ENCODE measurements at regions not wholly inside any gene's neighbourhood (a gene's known extent, or its start where the extent isn't known, plus 50 kb on each side); places are given as distances from the start of the nearest gene placed in this dataset.

DNA sequence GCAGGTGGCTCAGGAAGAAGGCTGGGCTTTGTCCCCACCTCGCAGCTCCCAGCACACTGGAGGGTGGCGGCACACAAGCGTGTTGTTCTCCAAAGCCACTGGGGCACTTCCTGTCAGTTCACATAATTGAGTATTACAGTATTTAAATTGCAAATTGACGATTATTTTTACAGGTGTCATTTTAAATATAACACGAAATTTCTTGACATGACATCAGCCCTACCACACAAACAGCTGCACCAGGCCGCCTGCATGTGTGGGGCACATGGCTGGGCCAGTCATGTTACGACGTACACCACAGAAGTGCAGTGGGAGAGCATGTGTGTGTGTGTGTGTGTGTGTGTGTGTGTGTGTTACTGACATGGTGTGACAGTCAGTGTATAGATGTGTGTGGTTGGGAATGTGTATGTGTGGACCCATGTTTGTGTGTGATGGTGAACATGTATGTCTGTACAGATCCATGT is 155.6 kb downstream of the TTC32 start:
- Histone ChIP-seq H3K27me3 (ENCODE audit: control insufficient read depth in 5 of 5, insufficient read depth in 4 of 5, low read length in 5 of 5) (peaks cover 0 to 7% (median 0%) of the 10 kb centered on the region in 5 donors), H3K9ac (ENCODE audit: low read length in 5 of 5) (no peak overlapping the region), H3K4me3 (ENCODE audit: low read depth in 1 of 5, low read length in 5 of 5) (no peak overlapping the region), H3K36me3 (ENCODE audit: control insufficient read depth in 5 of 5, insufficient read depth in 5 of 5, low read length in 5 of 5) (no peaks in the 10 kb centered on the region), H3K27ac (ENCODE audit: low read depth, low read length) (no peak overlapping the region), H3K9me3 (ENCODE audit: control insufficient read depth in 5 of 5, low read length in 5 of 5) (no peaks in the 10 kb centered on the region), H3K4me1 (ENCODE audit: control insufficient read depth in 5 of 5, insufficient read depth in 5 of 5, low read length in 5 of 5) (no peaks in the 10 kb centered on the region)

DNA sequence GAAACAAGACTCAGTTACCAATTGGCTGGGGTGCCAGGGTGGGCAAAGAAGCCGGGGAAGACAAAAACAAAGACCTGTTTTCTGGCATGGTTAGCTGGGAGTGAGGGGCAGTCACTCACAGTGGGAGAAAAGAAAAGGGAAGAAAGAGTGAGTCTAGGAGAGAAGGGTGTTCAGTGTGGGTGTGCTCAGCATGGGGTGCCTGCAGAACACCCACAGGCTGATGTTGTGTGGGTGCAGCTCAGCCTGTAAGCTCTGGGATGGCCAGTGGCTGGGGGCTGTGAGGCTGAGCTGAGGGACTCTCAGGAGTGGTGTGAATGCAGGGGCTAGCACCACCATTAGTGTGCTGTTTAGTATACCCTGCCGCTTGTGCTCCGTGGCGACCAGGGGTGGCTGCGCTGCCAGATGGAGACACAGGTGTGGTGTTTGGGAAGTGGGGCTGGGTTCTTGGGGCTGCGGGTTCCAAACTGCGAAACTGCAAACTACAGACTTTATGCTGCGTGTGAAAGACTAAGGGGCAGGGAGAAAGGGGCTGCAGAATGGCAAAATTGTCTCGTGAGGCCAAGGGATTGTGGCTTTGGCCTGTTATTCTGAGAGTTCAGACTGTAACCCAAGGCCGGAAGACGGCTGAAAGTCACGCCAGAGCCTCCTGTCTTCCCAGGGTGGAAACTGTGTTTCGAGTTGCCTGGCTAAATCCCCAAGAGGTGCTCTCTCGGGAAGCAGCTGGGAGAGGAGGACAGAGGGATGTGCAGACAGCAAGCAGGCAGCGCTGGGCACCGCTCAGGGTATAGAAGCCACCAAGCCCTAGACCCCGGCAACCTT is 156.3 kb downstream of the TTC32 start:
- Histone ChIP-seq H3K4me3 (ENCODE audit: low read depth in 1 of 5, low read length in 5 of 5) (no peak overlapping the region), H3K27me3 (ENCODE audit: control insufficient read depth in 5 of 5, insufficient read depth in 4 of 5, low read length in 5 of 5) (peaks cover 0 to 3% (median 0%) of the 10 kb centered on the region in 5 donors), H3K9ac (ENCODE audit: low read length in 5 of 5) (no peak overlapping the region), H3K9me3 (ENCODE audit: control insufficient read depth in 5 of 5, low read length in 5 of 5) (no peaks in the 10 kb centered on the region), H3K4me1 (ENCODE audit: control insufficient read depth in 5 of 5, insufficient read depth in 5 of 5, low read length in 5 of 5) (no peaks in the 10 kb centered on the region), H3K36me3 (ENCODE audit: control insufficient read depth in 5 of 5, insufficient read depth in 5 of 5, low read length in 5 of 5) (no peaks in the 10 kb centered on the region), H3K27ac (ENCODE audit: low read depth, low read length) (no peak overlapping the region)

DNA sequence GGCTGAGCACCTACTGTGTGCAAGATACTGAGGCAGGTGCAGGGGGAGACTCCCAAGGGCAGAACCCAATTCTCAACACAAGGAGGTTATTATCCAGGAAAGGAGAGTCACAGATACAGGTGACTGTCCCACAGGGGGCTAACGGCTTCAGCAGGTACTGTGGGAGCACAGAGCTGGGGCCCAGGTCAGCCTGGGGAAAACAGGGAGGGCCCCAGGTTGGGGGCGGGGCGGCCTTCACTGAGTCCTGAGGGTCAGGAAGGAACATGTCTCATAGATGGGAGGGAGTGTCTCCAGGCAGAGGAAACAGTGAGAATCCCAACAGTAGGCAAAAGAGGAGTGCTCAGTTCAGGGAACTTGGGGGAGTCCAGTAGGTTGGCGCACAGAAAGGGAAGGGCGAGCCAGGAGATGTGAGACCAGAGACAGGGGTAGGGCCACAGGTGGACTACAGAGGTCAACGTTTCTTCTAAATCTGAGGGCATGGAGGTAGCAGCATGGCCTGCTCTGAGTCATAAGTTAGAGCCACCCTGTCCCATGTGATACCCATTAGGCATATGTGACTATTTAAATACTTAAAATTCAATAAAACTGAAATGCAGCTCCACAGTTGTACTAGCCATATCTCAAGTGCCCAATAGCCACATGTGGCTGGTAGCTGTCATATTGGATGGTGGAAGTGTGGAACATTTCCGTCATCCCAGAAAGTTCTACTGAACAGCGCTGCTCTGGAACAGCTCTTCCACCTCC is 157.2 kb downstream of the TTC32 start:
- H3K9me3 ChIP-seq (ENCODE audit: control insufficient read depth in 5 of 5, low read length in 5 of 5), result no peaks in the 10 kb centered on the region
- no peak overlapping the region for H3K27ac ChIP-seq (ENCODE audit: low read depth, low read length)
- peaks cover 0 to 3% (median 0%) of the 10 kb centered on the region in 5 donors for H3K27me3 ChIP-seq (ENCODE audit: control insufficient read depth in 5 of 5, insufficient read depth in 4 of 5, low read length in 5 of 5)
- no peak overlapping the region for H3K9ac ChIP-seq (ENCODE audit: low read length in 5 of 5)
- peaks cover 0 to under 1% (median 0%) of the 10 kb centered on the region in 5 donors for H3K4me1 ChIP-seq (ENCODE audit: control insufficient read depth in 5 of 5, insufficient read depth in 5 of 5, low read length in 5 of 5)
- no peaks in the 10 kb centered on the region for H3K36me3 ChIP-seq (ENCODE audit: control insufficient read depth in 5 of 5, insufficient read depth in 5 of 5, low read length in 5 of 5)
- H3K4me3 ChIP-seq (ENCODE audit: low read depth in 1 of 5, low read length in 5 of 5), result no peak overlapping the region

- H3K4me3 ChIP-seq (ENCODE audit: low read depth in 1 of 5, low read length in 5 of 5), result no peak overlapping the region
- H3K4me1 ChIP-seq (ENCODE audit: control insufficient read depth in 5 of 5, insufficient read depth in 5 of 5, low read length in 5 of 5), result peaks cover 5 to 10% (median 6%) of the 10 kb centered on the region in 5 donors
- H3K27ac ChIP-seq (ENCODE audit: low read depth, low read length), result no peak overlapping the region
- H3K9me3 ChIP-seq (ENCODE audit: control insufficient read depth in 5 of 5, low read length in 5 of 5), result no peaks in the 10 kb centered on the region
- no peak overlapping the region for H3K9ac ChIP-seq (ENCODE audit: low read length in 5 of 5)
- H3K27me3 ChIP-seq (ENCODE audit: control insufficient read depth in 5 of 5, insufficient read depth in 4 of 5, low read length in 5 of 5), result no peaks in the 10 kb centered on the region
- H3K36me3 ChIP-seq (ENCODE audit: control insufficient read depth in 5 of 5, insufficient read depth in 5 of 5, low read length in 5 of 5), result no peaks in the 10 kb centered on the region
These were observed 158.1 kb downstream of the TTC32 start for GRCh38 chr2:19743641-19744040.

DNA sequence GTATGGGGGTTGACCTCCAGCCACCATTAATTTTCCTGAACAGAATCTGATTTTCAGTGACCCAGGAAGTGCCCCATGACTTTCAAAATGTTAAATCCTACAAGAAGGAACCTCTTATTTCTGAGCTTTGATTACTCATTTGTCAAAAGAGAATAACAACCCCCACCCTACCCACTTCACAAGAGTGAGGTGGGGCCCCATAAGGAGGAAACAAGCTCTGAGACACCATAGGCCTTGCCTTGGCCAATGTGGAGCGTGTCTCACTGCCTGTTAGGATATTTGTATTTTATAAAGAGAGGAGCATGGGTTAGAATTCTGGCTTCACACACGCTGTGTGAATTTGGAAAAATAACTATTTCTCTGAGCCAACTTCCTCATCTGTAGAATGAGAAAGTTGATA is 158.9 kb downstream of the TTC32 start:
- Histone ChIP-seq H3K9ac (ENCODE audit: low read length in 5 of 5) (no peak overlapping the region), H3K27me3 (ENCODE audit: control insufficient read depth in 5 of 5, insufficient read depth in 4 of 5, low read length in 5 of 5) (no peaks in the 10 kb centered on the region), H3K4me1 (ENCODE audit: control insufficient read depth in 5 of 5, insufficient read depth in 5 of 5, low read length in 5 of 5) (peaks cover 8 to 18% (median 14%) of the 10 kb centered on the region in 5 donors), H3K27ac (ENCODE audit: low read depth, low read length) (no peak overlapping the region), H3K36me3 (ENCODE audit: control insufficient read depth in 5 of 5, insufficient read depth in 5 of 5, low read length in 5 of 5) (no peaks in the 10 kb centered on the region), H3K4me3 (ENCODE audit: low read depth in 1 of 5, low read length in 5 of 5) (no peak overlapping the region), H3K9me3 (ENCODE audit: control insufficient read depth in 5 of 5, low read length in 5 of 5) (no peaks in the 10 kb centered on the region)

- H3K9ac ChIP-seq (ENCODE audit: low read length in 5 of 5), result no peak overlapping the region
- H3K36me3 ChIP-seq (ENCODE audit: control insufficient read depth in 5 of 5, insufficient read depth in 5 of 5, low read length in 5 of 5), result no peaks in the 10 kb centered on the region
- H3K4me1 ChIP-seq (ENCODE audit: control insufficient read depth in 5 of 5, insufficient read depth in 5 of 5, low read length in 5 of 5), result peaks cover 11 to 26% (median 19%) of the 10 kb centered on the region in 5 donors
- H3K4me3 ChIP-seq (ENCODE audit: low read depth in 1 of 5, low read length in 5 of 5), result no peak overlapping the region
- H3K27ac ChIP-seq (ENCODE audit: low read depth, low read length), result peak overlapping the region; percentile 31
- no peaks in the 10 kb centered on the region for H3K9me3 ChIP-seq (ENCODE audit: control insufficient read depth in 5 of 5, low read length in 5 of 5)
- peaks cover 0 to 5% (median 0%) of the 10 kb centered on the region in 5 donors for H3K27me3 ChIP-seq (ENCODE audit: control insufficient read depth in 5 of 5, insufficient read depth in 4 of 5, low read length in 5 of 5)
These were observed 162.5 kb downstream of the TTC32 start for GRCh38 chr2:19739256-19739655.

- peak overlapping the region; percentile 31 for H3K27ac ChIP-seq (ENCODE audit: low read depth, low read length)
- H3K27me3 ChIP-seq (ENCODE audit: control insufficient read depth in 5 of 5, insufficient read depth in 4 of 5, low read length in 5 of 5), result peaks cover 0 to 5% (median 0%) of the 10 kb centered on the region in 5 donors
- H3K36me3 ChIP-seq (ENCODE audit: control insufficient read depth in 5 of 5, insufficient read depth in 5 of 5, low read length in 5 of 5), result no peaks in the 10 kb centered on the region
- H3K9me3 ChIP-seq (ENCODE audit: control insufficient read depth in 5 of 5, low read length in 5 of 5), result no peaks in the 10 kb centered on the region
- peak overlapping the region in 1 of 5 donors; percentile 0 for H3K4me3 ChIP-seq (ENCODE audit: low read depth in 1 of 5, low read length in 5 of 5)
- H3K9ac ChIP-seq (ENCODE audit: low read length in 5 of 5), result no peak overlapping the region
- peaks cover 11 to 26% (median 19%) of the 10 kb centered on the region in 5 donors for H3K4me1 ChIP-seq (ENCODE audit: control insufficient read depth in 5 of 5, insufficient read depth in 5 of 5, low read length in 5 of 5)
These were observed 163.1 kb downstream of the TTC32 start for GRCh38 chr2:19738707-19739106.

DNA sequence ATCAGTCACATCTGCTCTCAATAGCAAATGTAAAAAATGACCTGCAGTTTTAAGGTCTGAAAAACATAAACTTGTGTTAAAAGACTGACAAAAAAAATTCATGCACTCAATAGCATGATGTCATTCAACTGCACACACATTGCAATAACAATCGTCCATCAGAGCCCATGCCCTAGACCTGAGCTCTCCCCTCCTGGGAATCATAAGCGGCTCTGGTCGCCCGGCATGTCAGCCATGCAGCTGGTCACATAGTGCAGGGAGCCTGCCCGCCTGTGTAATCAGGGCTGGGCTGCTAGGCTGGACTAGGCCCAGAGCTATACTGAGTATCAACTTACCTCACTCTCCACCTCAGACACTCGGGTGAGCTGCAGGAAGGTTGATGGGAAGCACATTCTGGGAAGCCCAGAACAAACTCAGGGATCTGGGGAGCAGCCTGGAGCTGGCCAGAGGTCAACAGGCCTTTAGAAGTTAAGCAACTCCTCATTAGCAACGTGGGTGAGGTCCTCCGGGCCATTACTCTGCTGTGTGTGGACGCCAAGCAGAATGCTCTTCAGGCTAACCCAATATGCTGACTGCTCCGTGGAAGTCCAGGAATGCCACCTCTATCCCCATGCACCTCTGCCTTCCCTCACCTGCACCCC is 165.5 kb downstream of the TTC32 start:
- no peaks in the 10 kb centered on the region for H3K9me3 ChIP-seq (ENCODE audit: control insufficient read depth in 5 of 5, low read length in 5 of 5)
- no peak overlapping the region for H3K27ac ChIP-seq (ENCODE audit: low read depth, low read length)
- peaks cover 0 to 5% (median 0%) of the 10 kb centered on the region in 5 donors for H3K27me3 ChIP-seq (ENCODE audit: control insufficient read depth in 5 of 5, insufficient read depth in 4 of 5, low read length in 5 of 5)
- no peak overlapping the region for H3K9ac ChIP-seq (ENCODE audit: low read length in 5 of 5)
- H3K4me1 ChIP-seq (ENCODE audit: control insufficient read depth in 5 of 5, insufficient read depth in 5 of 5, low read length in 5 of 5), result peaks cover 11 to 26% (median 19%) of the 10 kb centered on the region in 5 donors
- no peak overlapping the region for H3K4me3 ChIP-seq (ENCODE audit: low read depth in 1 of 5, low read length in 5 of 5)
- H3K36me3 ChIP-seq (ENCODE audit: control insufficient read depth in 5 of 5, insufficient read depth in 5 of 5, low read length in 5 of 5), result no peaks in the 10 kb centered on the region

- H3K27ac ChIP-seq (ENCODE audit: low read depth, low read length), result no peak overlapping the region
- peaks cover 0 to 5% (median 0%) of the 10 kb centered on the region in 5 donors for H3K27me3 ChIP-seq (ENCODE audit: control insufficient read depth in 5 of 5, insufficient read depth in 4 of 5, low read length in 5 of 5)
- H3K4me1 ChIP-seq (ENCODE audit: control insufficient read depth in 5 of 5, insufficient read depth in 5 of 5, low read length in 5 of 5), result peaks cover 8 to 24% (median 14%) of the 10 kb centered on the region in 5 donors
- H3K9ac ChIP-seq (ENCODE audit: low read length in 5 of 5), result no peak overlapping the region
- no peaks in the 10 kb centered on the region for H3K36me3 ChIP-seq (ENCODE audit: control insufficient read depth in 5 of 5, insufficient read depth in 5 of 5, low read length in 5 of 5)
- H3K9me3 ChIP-seq (ENCODE audit: control insufficient read depth in 5 of 5, low read length in 5 of 5), result no peaks in the 10 kb centered on the region
- no peak overlapping the region for H3K4me3 ChIP-seq (ENCODE audit: low read depth in 1 of 5, low read length in 5 of 5)
These were observed 167.8 kb downstream of the TTC32 start for GRCh38 chr2:19733951-19734425.
